ENCODE measurements at regions not wholly inside any gene's neighbourhood (a gene's known extent, or its start where the extent isn't known, plus 50 kb on each side); places are given as distances from the start of the nearest gene placed in this dataset.

- Histone ChIP-seq H3K4me3 (no peak overlapping the region), H3K4me1 (no peaks in the 10 kb centered on the region), H3K27me3 (ENCODE audit: insufficient read depth in 3 of 3, low read length in 2 of 3) (no peaks in the 10 kb centered on the region), H3K36me3 (ENCODE audit: insufficient read depth in 1 of 2, low read depth in 1 of 2) (no peaks in the 10 kb centered on the region), H3K27ac (no peak overlapping the region), H3K9me3 (no peaks in the 10 kb centered on the region)
- no peak for TF ChIP-seq CTCF (IDR thresholded peaks at IDR 0.05)
- 95 to 97% (median 97%) methylated on average over 1 of the region's 1 CpG for WGBS, 3 donors
- ATAC-seq = no peak
- no peak for DNase-seq
- intact Hi-C loops (cut with DNase I) = no loop called here
Observed at GRCh38 chr2:58620896-58621295, 379.8 kb upstream of the FANCL start.

- H3K27me3 ChIP-seq (ENCODE audit: insufficient read depth in 3 of 3, low read length in 2 of 3) = no peaks in the 10 kb centered on the region
- no peak for TF ChIP-seq CTCF (IDR thresholded peaks at IDR 0.05)
- intact Hi-C loops (cut with DNase I) = no loop called here
- DNase-seq (no peak), ATAC-seq (no peak)
- H3K9me3 ChIP-seq = no peaks in the 10 kb centered on the region
- 66 to 72% (median 70%) methylated on average over 5 of the region's 5 CpGs for WGBS, 3 donors
- no peaks in the 10 kb centered on the region for H3K4me1 ChIP-seq
- no peak overlapping the region for H3K27ac ChIP-seq
- no peaks in the 10 kb centered on the region for H3K36me3 ChIP-seq (ENCODE audit: insufficient read depth in 1 of 2, low read depth in 1 of 2)
- no peak overlapping the region for H3K4me3 ChIP-seq
Observed at GRCh38 chr2:58620093-58620492, 379.0 kb upstream of the FANCL start.

GRCh38 chr2:58616961-58617360, 375.8 kb upstream of the FANCL start:
- 45 to 65% (median 49%) methylated on average over 1 of the region's 1 CpG for WGBS, 3 donors
- H3K27me3 ChIP-seq (ENCODE audit: insufficient read depth in 3 of 3, low read length in 2 of 3) = no peaks in the 10 kb centered on the region
- intact Hi-C loops (cut with DNase I) = no loop called here
- no peak for TF ChIP-seq CTCF (IDR thresholded peaks at IDR 0.05)
- H3K9me3 ChIP-seq = no peaks in the 10 kb centered on the region
- no peaks in the 10 kb centered on the region for H3K4me1 ChIP-seq
- H3K27ac ChIP-seq = no peak overlapping the region
- no peaks in the 10 kb centered on the region for H3K36me3 ChIP-seq (ENCODE audit: insufficient read depth in 1 of 2, low read depth in 1 of 2)
- H3K4me3 ChIP-seq = no peak overlapping the region
- DNase-seq (no peak), ATAC-seq (no peak)

GRCh38 chr2:58614219-58614618, 373.1 kb upstream of the FANCL start:
- no peak overlapping the region for H3K27ac ChIP-seq
- no peak overlapping the region for H3K4me3 ChIP-seq
- H3K4me1 ChIP-seq = no peaks in the 10 kb centered on the region
- no peaks in the 10 kb centered on the region for H3K27me3 ChIP-seq (ENCODE audit: insufficient read depth in 3 of 3, low read length in 2 of 3)
- ATAC-seq = no peak
- no peak for TF ChIP-seq CTCF (IDR thresholded peaks at IDR 0.05)
- H3K9me3 ChIP-seq = no peaks in the 10 kb centered on the region
- 76 to 88% (median 81%) methylated on average over 2 of the region's 2 CpGs for WGBS, 3 donors
- intact Hi-C loops (cut with DNase I) = no loop called here
- no peaks in the 10 kb centered on the region for H3K36me3 ChIP-seq (ENCODE audit: insufficient read depth in 1 of 2, low read depth in 1 of 2)
- no peak for DNase-seq

- ATAC-seq (no peak), DNase-seq (no peak)
- no peak overlapping the region for H3K27ac ChIP-seq
- no peak overlapping the region for H3K4me3 ChIP-seq
- no peaks in the 10 kb centered on the region for H3K27me3 ChIP-seq (ENCODE audit: insufficient read depth in 3 of 3, low read length in 2 of 3)
- H3K9me3 ChIP-seq = no peaks in the 10 kb centered on the region
- intact Hi-C loops (cut with DNase I) = no loop called here
- 72 to 79% (median 74%) methylated on average over 6 of the region's 6 CpGs for WGBS, 3 donors
- TF ChIP-seq CTCF (IDR thresholded peaks at IDR 0.05) = no peak
- H3K4me1 ChIP-seq = no peaks in the 10 kb centered on the region
- H3K36me3 ChIP-seq (ENCODE audit: insufficient read depth in 1 of 2, low read depth in 1 of 2) = no peaks in the 10 kb centered on the region
Observed at GRCh38 chr2:58612973-58613372, 371.8 kb upstream of the FANCL start.
